Body of pancreas (tissue), 4 donors: ENCODE measurements at regions not wholly inside any gene's neighbourhood (a gene's known extent, or its start where the extent isn't known, plus 50 kb on each side); places are given as distances from the start of the nearest gene placed in this dataset.

Experiments
- POLR2A ChIP-seq, 3 donors: fragments of 450-650 bp; IDR thresholded peaks; one replicate each; pipeline ENCODE4 v1.6.1; 2016; ENCODE audit warnings: antibody characterized with exemption in 3 of 3, mild to moderate bottlenecking in 2 of 3
- TF ChIP-seq, protein P1 (sequence below), 7 experiments: fragments of 450-650 bp in 4 of 7; fragments of 200-600 bp in 3 of 7; sonication (generic) in 3 of 7; IDR thresholded peaks; one replicate each; pipeline ENCODE4 v1.5.1; 2016 to 2019; ENCODE audit warnings: antibody characterized with exemption in 7 of 7

DNA sequence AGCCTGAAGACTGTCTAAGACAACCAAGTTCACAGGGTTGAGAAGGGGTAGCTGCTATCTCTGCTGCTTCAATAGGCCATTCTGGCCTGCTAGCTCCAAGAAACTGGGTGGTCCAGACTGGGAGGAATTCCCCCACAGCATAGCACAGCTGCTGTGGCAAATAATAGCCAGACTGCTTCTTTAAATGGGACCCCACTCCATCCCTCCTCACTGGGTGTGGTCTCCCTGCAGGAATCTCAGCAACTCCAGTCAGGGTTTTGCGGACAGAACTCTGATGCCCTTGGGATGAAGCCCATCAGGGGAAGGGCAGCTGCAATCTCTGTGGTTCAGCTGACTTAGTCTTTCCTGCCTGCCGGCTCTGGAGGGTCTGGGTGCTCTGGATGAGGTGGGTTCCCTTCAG lies 1018.6 kb upstream of the DIAPH2 start:
- TF ChIP-seq, protein P1, sequence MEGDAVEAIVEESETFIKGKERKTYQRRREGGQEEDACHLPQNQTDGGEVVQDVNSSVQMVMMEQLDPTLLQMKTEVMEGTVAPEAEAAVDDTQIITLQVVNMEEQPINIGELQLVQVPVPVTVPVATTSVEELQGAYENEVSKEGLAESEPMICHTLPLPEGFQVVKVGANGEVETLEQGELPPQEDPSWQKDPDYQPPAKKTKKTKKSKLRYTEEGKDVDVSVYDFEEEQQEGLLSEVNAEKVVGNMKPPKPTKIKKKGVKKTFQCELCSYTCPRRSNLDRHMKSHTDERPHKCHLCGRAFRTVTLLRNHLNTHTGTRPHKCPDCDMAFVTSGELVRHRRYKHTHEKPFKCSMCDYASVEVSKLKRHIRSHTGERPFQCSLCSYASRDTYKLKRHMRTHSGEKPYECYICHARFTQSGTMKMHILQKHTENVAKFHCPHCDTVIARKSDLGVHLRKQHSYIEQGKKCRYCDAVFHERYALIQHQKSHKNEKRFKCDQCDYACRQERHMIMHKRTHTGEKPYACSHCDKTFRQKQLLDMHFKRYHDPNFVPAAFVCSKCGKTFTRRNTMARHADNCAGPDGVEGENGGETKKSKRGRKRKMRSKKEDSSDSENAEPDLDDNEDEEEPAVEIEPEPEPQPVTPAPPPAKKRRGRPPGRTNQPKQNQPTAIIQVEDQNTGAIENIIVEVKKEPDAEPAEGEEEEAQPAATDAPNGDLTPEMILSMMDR (IDR thresholded peaks at IDR 0.05) = no peak
- no peak for TF ChIP-seq POLR2A (IDR thresholded peaks at IDR 0.05)
